Progenitor cell of endocrine pancreas (in vitro differentiated cells): ENCODE measurements at regions not wholly inside any gene's neighbourhood (a gene's known extent, or its start where the extent isn't known, plus 50 kb on each side); places are given as distances from the start of the nearest gene placed in this dataset.
"Not testable (repeated sequence)": the region's sequence is repeated elsewhere in the genome, so short reads cannot be mapped to it uniquely, and the experiment has no call there.

Experiments
- DNase-seq: peaks from one replicate; pipeline ENCODE4 v3.0.0; 2021; ENCODE audit warnings: low spot score; ENCODE audit not compliant: unreplicated experiment
- H3K27ac Mint-ChIP-seq: 2 replicates; pipeline ENCODE4 v1.8.0; 2021; ENCODE audit warnings: mild to moderate bottlenecking, moderate library complexity, mixed read lengths
- H3K27me3 Mint-ChIP-seq: 2 replicates; pipeline ENCODE4 v1.8.0; 2021; ENCODE audit warnings: mixed read lengths
- H3K36me3 Mint-ChIP-seq: 2 replicates; pipeline ENCODE4 v1.8.0; 2022; ENCODE audit warnings: mixed read lengths; ENCODE audit not compliant: insufficient read depth
- H3K4me1 Mint-ChIP-seq: 2 replicates; pipeline ENCODE4 v1.8.0; 2021; ENCODE audit warnings: low read depth, mixed read lengths
- H3K4me3 Mint-ChIP-seq: 2 replicates; pipeline ENCODE4 v1.8.0; 2021; ENCODE audit warnings: low read depth, mild to moderate bottlenecking, moderate library complexity, mixed read lengths
- H3K9me3 Mint-ChIP-seq: 2 replicates; pipeline ENCODE4 v1.8.0; 2021; ENCODE audit warnings: low read depth, mixed read lengths
- CTCF ChIP-seq: fragments of 200-600 bp; sonication (generic); IDR thresholded peaks from one replicate; pipeline ENCODE4 v1.5.0; 2021; ENCODE audit warnings: antibody characterized with exemption, mild to moderate bottlenecking; ENCODE audit not compliant: unreplicated experiment

- not testable (repeated sequence) for H3K4me3 Mint-ChIP-seq, H3K36me3 Mint-ChIP-seq
These were observed 121.8 kb upstream of the DRD5 start for GRCh38 chr4:9659678-9660077.

GRCh38 chr4:9660955-9661354 is 120.5 kb upstream of the DRD5 start:
- not testable (repeated sequence) for H3K4me1 Mint-ChIP-seq, H3K27ac Mint-ChIP-seq, DNase-seq, H3K27me3 Mint-ChIP-seq, H3K9me3 Mint-ChIP-seq, H3K4me3 Mint-ChIP-seq, H3K36me3 Mint-ChIP-seq

More at GRCh38 chr4:9659678-9660077, 121.8 kb upstream of the DRD5 start:
- not testable (repeated sequence) for H3K4me1 Mint-ChIP-seq, H3K27ac Mint-ChIP-seq, H3K27me3 Mint-ChIP-seq, DNase-seq, H3K9me3 Mint-ChIP-seq
- TF ChIP-seq CTCF: peak; percentile 59

- H3K4me3 Mint-ChIP-seq, DNase-seq, H3K27ac Mint-ChIP-seq, H3K4me1 Mint-ChIP-seq, H3K36me3 Mint-ChIP-seq, H3K27me3 Mint-ChIP-seq, H3K9me3 Mint-ChIP-seq: not testable (repeated sequence)
These were observed 110.7 kb upstream of the DRD5 start for GRCh38 chr4:9670725-9671124.

GRCh38 chr4:9677357-9677756 is 104.1 kb upstream of the DRD5 start:
- not testable (repeated sequence) for DNase-seq, H3K4me1 Mint-ChIP-seq

GRCh38 chr4:9679704-9680478 is 101.5 kb upstream of the DRD5 start:
- Mint-ChIP-seq H3K36me3 (no peaks in the 10 kb centered on the region), H3K4me3 (no peak overlapping the region), H3K27me3 (no peaks in the 10 kb centered on the region), H3K4me1 (no peaks in the 10 kb centered on the region), H3K9me3 (no peaks in the 10 kb centered on the region), H3K27ac (no peak overlapping the region)
- no peak for TF ChIP-seq CTCF
- DNase-seq: no peak

More at GRCh38 chr4:9677357-9677756, 104.1 kb upstream of the DRD5 start:
- not testable (repeated sequence) for H3K4me3 Mint-ChIP-seq, H3K9me3 Mint-ChIP-seq, H3K36me3 Mint-ChIP-seq, H3K27ac Mint-ChIP-seq, H3K27me3 Mint-ChIP-seq

GRCh38 chr4:9683174-9683573 is 98.3 kb upstream of the DRD5 start:
- H3K4me1 Mint-ChIP-seq, H3K27ac Mint-ChIP-seq, H3K36me3 Mint-ChIP-seq, DNase-seq, H3K9me3 Mint-ChIP-seq, H3K27me3 Mint-ChIP-seq, H3K4me3 Mint-ChIP-seq: not testable (repeated sequence)

GRCh38 chr4:9685016-9685415 is 96.4 kb upstream of the DRD5 start:
- not testable (repeated sequence) for H3K4me3 Mint-ChIP-seq, H3K9me3 Mint-ChIP-seq, H3K27me3 Mint-ChIP-seq, H3K36me3 Mint-ChIP-seq, DNase-seq, H3K4me1 Mint-ChIP-seq, H3K27ac Mint-ChIP-seq

GRCh38 chr4:9685692-9686091 is 95.7 kb upstream of the DRD5 start:
- no peaks in the 10 kb centered on the region for H3K9me3 Mint-ChIP-seq

GRCh38 chr4:9690636-9691237 is 90.7 kb upstream of the DRD5 start:
- not testable (repeated sequence) for DNase-seq, H3K27me3 Mint-ChIP-seq, H3K4me1 Mint-ChIP-seq, H3K36me3 Mint-ChIP-seq, H3K9me3 Mint-ChIP-seq
- Mint-ChIP-seq H3K27ac (peak overlapping the region; percentile 94), H3K4me3 (peak overlapping the region; percentile 84)

More at GRCh38 chr4:9685692-9686091, 95.7 kb upstream of the DRD5 start:
- Mint-ChIP-seq H3K4me1 (peaks cover under 1% of the 10 kb centered on the region), H3K27me3 (peaks cover 5% of the 10 kb centered on the region), H3K4me3 (no peak overlapping the region), H3K27ac (no peak overlapping the region), H3K36me3 (no peaks in the 10 kb centered on the region)
- DNase-seq: no peak
- no peak for TF ChIP-seq CTCF
